Fibroblast of upper back skin (primary cell): ENCODE measurements at regions not wholly inside any gene's neighbourhood (a gene's known extent, or its start where the extent isn't known, plus 50 kb on each side); places are given as distances from the start of the nearest gene placed in this dataset.

Experiments used
- DNase-seq: peaks from one replicate; pipeline ENCODE4 v3.0.0-alpha.2; 2013

DNA sequence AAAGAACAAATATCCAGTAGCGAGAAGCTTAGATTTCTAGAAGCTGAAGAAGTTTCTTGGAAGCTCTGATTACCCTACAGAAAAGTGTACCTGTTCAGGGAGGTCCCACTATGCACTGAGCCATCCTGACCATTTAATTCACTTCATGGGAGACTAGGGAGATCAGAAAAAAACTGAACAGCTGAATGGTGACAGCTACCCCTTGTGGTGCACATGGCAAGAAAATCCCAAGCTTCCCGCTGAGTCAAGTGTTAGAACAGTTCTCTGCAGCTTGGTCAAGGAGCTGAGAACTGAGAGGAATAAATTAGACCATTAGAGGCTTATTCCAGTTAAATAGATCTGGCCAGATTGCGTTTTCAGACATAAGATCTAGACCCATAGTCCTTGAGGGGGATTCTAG lies 197.2 kb upstream of the VEPH1 start:
- DNase-seq, result no peak

DNA sequence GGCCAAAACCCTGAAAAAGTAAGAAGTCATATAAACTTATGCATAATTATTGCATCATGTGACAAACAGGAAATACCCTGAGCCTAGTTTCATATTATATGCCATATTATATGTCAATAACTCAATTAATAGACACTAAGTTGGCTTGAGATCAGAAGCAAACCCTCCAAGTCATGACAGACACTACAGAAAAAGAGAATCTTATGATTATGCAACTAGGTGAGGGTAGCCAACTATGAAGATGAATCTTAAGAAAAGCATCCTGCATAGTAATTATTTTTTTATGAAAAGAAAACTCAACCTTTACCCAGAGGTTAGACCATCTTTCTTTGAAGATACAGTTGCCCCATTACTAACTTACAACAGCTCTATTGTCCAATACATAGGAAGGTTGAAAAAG lies 192.4 kb upstream of the VEPH1 start:
- DNase-seq, result peak; percentile 35

GRCh38 chr3:157695103-157695502 lies 191.9 kb upstream of the VEPH1 start:
- DNase-seq, result no peak

GRCh38 chr3:157693762-157694161 lies 190.5 kb upstream of the VEPH1 start:
- no peak for DNase-seq

DNA sequence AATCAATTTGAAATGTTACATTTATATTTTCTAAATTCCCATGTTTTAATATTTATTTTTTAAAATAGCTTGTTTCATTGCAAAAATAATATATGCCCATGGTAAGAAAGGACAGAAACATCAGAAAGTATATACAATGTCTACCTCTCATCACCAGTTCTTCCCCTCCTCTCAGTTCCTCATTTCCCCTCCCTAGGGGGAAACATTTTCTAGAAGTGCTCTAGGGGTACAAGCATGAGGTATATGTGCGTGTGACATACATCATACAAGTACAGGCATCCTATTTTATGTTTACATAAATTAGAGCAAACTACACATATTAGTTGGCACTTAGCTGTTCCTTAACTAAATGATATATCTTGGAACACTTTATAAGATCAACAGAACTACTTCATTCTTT lies 189.3 kb upstream of the VEPH1 start:
- no peak for DNase-seq

DNA sequence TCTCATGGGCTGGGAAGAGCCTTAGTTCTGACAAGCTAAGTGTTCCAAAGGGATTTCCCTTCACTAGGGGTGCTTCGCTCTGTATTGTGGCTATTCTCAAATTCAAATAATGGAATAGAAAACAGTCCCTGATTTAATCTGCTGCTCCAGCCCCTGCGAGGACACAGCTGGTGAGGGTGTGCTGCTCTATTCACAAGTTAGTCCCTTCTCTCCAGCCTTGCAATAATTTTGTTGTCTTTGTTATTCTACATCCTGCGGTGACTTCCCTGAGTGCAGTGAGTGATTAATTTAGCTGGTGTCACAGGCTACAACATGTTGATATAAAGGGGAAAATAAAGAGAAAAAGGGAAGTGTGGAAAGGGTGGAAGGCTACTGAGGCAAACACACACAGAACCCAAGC lies 180.5 kb upstream of the VEPH1 start:
- DNase-seq, result no peak

- no peak for DNase-seq
Measured at GRCh38 chr3:157672061-157672460, 168.8 kb upstream of the VEPH1 start.

DNA sequence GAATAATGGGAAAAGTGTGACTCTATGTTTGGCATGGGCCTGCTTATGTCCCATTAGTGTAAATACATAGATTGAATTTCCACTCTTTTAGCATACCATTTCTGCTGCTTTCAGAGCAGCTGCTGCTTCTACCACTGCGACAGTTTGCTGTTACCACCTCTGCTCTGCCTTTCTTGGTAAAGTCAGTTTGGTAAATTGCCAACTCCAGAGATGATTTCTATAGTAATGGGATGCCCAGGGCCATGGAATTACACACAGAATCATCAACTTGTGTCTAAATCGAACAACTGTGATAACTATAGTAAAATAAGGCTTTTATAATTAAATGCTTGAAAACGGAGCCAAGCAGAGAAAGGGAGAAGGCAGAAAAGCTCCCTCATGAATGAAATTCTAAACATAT lies 168.4 kb upstream of the VEPH1 start:
- DNase-seq, result no peak

GRCh38 chr3:157669416-157669815 lies 166.2 kb upstream of the VEPH1 start:
- peak; percentile 8 for DNase-seq

DNA sequence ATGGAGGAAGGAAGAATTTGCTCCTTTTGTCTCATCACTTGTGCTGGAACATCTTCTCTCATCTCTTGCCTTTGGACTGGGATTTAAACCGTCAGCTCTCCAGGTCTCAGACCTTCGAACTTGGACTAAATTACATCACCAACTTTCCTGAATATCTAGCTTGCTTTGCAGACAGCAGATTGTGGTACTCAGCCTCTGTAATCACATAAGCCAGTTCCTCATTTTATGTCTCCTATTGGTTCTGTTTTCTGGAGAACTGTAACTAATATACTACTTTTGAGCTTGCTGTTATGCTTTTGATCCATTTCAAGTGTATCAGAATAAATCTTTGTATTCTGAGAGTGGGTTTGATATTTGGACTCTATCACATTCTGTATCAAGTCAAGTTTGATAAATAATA lies 164.3 kb upstream of the VEPH1 start:
- no peak for DNase-seq

GRCh38 chr3:157662171-157662570 lies 159.0 kb upstream of the VEPH1 start:
- no peak for DNase-seq

GRCh38 chr3:157660847-157661246 lies 157.6 kb upstream of the VEPH1 start:
- no peak for DNase-seq

- DNase-seq, result peak; percentile 4
Measured at GRCh38 chr3:157652366-157652765, 149.2 kb upstream of the VEPH1 start.

DNA sequence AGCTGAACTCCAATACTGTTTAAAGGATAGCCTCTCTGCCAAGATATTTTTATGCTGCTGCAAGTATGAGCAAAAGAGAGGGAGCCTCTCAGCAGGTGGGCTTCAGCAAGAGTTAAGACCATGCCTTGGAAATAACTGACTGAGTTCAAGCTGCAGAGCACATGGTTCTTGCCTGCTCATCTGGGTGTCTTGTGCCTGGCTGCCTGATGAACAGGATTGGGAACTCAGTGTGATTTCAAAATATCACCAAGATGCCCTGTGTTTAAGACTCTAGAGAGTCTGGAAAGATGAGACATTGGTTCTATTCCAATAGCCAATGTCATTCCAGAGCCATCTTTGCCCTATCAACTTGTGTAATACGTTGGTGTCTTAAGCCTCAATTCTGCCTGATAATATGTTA lies 147.5 kb upstream of the VEPH1 start:
- DNase-seq, result no peak

DNA sequence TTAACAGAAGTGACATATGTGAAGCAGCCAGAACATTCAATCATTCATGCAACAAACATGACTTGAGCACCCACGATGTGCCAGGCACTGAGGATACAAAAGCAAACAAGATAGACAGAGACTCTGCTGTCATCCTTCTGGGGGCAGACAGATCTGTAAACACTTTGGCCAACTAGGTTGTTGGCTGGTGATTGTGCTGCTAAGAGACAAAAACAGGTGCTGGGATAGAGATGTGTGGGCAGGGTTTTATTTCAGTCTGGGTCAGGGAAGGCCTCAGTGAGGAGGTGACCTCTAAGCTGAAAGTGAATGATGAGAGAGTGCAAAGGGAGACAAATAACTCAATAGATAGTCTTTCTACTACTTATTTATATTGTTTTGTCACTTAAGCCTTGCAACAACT lies 147.0 kb upstream of the VEPH1 start:
- DNase-seq, result no peak

DNA sequence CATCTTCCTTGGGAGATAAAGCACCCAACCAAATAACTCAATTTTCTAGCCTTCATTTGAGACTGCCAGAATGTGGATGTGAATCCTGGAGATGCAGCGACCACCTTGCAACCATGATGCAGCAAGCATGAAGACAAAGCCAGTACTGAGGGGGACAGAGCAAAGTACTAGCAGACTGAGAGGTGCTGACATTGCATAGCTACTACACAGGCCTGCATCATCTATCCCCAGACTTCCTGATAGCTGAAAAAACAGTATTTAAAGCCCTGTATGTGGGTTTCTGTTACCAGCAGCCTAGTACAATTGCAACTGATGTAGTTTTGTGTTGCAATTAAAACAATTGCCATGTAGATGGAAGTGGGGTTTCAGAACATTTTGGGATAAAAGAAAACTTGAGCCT lies 146.3 kb upstream of the VEPH1 start:
- no peak for DNase-seq

DNA sequence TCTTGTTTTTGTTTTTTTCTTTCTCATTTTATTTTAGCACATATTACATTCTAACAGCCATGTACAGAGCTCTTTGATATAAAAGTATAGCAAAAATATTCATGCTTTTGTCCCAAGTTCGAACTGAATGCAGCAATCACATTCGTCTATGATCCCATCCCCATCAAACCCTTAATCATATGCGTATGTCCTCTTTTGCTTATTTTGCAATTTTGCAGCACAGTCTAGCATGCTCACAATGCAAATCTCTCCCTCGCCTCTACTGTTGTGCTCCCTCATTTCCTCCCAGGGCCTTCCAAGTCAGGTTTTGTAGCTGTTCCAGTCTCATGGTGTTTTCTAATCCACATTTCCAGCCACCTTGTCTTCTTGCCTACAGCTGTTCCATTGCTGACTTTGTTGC lies 144.6 kb upstream of the VEPH1 start:
- DNase-seq, result no peak

GRCh38 chr3:157639756-157640426 lies 136.7 kb upstream of the VEPH1 start:
- no peak for DNase-seq

DNA sequence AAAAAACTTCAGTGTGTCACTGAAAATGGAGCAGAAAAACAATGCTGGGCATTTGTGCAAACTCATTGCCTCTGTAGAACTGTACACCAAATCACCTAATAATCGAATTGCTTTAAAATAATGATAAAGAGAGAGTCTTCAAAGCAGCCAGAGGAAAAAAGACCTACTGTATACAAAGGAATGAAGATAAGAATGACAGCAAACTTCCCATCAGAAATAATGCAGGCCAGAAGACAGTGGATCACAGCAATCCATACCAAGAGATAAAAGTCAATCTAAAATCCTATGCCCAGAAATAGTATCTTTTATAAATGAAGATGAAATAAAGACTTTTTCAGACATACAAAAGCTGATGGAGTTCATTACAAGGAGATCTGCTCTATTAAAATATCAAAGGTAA lies 134.7 kb upstream of the VEPH1 start:
- no peak for DNase-seq

- no peak for DNase-seq
Measured at GRCh38 chr3:157633241-157633640, 130.0 kb upstream of the VEPH1 start.

DNA sequence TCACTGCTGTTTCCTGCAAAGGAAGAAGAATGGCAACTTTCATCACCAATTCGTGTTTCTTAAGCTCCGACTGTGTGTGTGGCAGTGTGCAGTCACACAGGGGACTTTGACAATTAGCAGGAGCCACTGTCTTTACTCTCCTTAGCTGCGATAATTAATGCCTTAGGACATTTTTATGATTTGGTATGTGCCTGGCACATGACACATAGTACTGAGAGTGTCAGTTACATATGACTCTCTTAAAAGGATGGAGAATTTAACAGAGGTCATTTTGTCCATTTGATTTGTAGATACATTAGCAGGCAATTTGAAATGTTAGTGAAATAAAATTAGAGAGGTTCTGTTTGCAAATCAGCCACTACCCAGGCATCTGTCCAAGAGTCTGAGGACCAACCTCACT lies 128.9 kb upstream of the VEPH1 start:
- DNase-seq, result no peak

DNA sequence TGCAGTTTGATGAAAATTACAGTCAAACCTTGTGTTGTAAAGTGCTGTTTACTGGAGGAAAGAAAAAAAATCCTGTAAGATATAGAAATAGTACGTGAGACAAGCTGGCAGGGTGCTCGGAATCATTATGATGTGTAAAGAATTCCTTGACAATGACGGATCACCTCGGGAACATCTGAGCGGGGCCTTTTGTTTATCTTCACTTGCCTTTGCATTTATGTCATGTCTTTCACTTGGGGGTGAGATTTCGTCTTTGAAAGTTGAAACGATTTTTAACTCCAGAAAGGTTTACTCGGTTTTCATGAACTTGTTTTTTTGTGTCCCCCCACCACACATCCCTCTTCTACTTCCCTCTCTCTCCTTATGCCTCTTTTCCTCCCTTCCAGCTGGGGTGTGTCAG lies 128.3 kb upstream of the VEPH1 start:
- DNase-seq, result peak; percentile 42

DNA sequence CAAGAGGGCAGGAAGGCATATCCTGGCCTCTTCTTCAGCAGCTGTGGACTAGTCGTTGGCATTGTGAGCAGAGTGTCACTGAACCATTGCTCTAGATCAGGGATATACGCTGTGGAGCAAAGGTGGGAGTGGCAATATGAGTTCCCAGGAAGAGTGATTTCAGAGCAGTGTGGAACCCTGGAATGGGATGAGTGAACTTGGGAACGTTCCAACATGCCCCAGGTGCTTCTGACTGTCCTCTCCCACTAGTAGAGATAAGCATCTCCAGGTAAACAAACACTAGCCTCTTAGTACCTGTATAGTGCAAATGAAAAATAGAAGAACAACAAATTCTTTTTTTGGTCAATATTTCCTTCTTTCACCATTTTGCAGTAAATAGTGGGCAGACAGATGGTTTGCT lies 123.6 kb upstream of the VEPH1 start:
- no peak for DNase-seq

DNA sequence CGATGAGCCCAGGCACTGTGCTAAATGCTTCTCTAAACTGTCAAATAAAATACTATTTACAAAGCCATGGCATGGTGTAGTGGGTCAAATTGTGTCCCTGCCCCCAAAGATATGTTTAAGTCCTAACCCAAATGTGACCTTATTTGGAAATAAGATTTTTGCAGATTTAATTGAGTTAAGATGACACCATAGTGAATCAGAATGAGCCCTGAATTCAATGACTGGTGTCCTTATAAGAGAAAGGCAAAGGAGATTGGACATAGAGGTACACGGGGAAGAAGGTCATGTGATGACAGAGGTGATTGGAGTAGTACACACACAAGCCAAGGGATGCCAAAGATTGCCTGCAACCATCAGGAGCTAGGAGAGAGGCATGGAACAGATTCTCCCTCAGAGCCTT lies 121.6 kb upstream of the VEPH1 start:
- peak; percentile 11 for DNase-seq

DNA sequence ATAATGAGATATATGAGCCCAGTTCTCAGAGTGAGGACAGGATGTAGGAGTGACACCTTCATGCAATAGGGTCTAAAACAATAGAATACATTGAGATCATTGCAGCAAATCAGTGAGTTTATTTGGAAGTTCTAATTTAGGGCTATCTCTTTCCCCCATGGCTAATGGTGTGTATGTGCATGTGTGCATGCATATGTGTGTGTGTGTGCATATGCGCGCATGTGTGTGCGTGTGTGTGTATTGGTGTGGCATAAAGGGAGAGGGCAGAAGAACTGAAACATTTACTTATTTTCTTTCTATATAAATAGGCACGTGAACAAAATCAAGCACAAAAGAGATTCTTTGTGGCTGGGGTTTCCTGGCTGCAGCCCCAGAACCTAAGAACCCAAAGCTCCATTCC lies 115.7 kb upstream of the VEPH1 start:
- DNase-seq, result no peak
